KG1 (cell line): ENCODE measurements at regions not wholly inside any gene's neighbourhood (a gene's known extent, or its start where the extent isn't known, plus 50 kb on each side); places are given as distances from the start of the nearest gene placed in this dataset.

ENCODE experiments used
- DNase-seq: peaks from one replicate; lab custom pipeline; 2025; lab: John Stamatoyannopoulos, UW

DNA sequence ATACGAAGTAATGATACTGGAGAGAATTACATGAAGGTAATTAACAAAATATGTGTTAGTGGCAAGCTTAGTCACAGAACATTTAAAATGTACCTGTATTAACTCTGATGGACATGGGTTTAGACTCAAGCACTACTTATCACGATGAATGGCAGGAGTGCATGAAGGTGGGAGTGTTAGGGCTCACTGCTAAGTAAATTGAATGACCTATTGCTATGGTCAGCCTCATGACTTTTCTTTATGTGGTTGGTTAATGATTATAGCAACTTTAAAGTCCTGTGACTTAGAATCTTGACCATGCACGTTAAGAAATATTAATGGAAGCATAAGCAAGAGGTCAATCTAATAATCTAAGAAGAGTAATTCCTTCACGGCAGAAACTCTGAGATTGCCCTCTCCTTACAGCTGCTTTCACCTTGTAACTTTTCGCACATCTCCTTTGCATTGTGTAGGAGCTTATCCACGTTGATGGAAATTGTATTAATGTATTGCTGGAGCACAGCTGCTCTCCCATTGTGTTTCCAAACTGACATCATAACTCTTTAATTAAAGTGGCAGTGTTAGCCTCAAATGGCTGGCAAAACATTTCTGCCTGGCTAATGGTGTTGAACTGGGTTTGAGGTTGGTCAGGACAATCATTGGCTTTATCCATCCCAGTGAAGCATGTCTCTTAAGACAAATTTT is 114.5 kb downstream of the RXFP2 start:
- no peak for DNase-seq

DNA sequence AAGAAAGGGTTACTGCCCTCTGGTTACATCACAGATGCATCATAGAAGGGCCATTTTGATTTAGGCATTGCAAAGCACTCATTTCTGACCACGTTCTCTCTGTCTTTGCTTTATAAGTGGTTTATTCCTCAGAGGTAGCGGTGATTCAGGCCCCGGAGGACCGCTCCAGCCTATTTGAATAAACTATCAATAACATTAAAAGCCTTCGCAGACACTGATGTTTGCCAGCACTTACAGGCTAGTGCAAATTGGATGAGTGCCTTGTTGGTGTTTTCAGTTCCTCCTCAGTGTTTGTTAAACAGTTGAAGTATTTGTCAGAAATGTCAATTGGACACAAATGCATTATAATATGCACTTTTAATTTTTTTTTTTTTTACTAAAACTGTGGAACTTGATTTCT is 120.2 kb downstream of the RXFP2 start:
- DNase-seq = no peak

DNA sequence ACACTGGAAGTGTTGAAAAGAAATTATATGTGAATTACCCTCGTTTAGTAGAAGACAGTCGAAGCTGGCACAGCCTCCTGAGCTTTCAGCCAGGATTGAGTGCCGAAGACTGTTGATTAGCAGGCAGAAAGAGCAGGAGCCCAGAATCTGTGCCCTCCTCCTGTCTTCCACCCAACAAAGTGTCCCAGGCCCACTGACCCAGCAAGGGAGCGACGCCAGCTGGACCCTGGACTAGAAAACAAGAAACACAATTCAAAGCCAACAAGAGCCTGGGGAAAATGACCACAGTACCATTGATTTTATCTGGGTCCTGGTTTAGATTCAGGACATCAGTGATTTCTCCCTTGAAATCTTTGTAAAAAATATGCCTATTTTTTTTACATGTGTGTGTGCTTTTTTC is 120.7 kb downstream of the RXFP2 start:
- no peak for DNase-seq

DNA sequence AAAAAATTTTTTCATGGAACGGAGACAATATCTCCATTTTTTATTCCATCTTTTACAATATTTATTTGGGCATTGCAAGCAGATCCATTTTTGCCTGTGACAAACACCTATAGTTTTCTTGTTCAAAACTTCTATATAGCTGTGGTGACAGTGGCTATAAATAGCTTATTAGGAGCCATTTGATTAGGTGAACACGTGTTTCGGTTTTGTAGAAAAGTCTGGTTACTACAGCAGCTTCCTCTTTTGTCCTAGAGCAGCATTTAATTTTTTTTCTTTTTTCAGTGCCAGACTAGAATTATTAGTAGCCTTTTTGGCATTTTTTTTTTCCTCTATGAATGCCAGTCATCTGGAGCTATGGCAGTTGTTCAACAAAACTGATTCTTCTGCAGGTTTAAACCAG is 123.5 kb downstream of the RXFP2 start:
- DNase-seq = no peak

DNA sequence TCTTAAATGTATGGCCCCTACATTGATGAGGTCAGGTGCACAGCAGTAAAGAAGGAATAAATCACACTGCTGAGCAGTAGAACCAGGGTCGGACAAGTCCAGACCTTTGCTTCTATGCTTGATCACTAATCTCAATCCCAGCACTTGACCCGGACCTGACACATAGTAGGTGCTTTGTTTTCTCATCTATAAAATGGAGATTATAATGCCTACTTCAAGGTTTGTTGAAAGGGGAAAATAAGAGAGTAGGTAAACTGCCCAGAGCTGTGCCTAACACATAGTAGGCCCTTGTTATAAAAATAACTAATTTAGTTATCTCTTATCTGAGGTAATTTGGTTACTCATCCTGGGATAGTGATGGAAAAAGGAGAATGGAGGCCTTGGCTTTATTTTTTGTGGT is 125.0 kb downstream of the RXFP2 start:
- DNase-seq = no peak

DNA sequence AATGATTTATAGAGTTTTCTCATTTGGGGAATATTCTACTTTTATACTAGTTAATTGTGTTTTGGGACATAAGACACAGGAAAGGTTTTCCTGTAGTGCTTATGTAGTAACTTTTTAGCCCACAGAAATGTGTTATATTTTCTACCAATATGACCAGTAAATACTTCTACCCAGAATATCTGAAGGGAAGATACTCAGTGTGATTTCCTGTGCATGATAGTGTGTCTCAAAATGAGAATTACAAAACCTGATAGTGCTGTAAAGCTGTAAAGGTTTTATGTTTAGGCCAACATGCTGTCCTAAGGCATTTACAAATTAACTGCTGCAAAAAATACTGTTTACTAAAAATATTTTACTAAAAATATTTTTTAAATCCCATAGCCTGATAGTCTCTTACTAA is 126.8 kb downstream of the RXFP2 start:
- DNase-seq = no peak

DNA sequence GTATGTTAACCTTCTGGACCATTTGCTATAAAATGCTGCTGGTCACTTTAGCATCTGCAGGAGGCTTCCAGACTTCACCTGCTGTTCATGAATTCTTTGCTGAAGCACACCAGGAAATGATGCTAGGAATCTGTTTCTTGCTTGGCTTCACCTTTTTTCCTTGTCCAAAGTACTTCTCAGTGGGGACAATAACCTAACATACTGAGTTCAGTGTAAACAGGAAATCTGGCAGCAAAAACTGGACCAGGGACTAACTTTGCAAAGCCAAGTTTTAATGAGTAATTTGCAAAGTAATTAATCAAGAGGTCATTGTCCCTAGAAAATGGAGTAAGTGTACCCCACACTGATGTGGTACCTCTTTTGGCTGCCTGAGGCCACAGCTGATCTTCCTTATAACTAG is 128.4 kb downstream of the RXFP2 start:
- DNase-seq = no peak

DNA sequence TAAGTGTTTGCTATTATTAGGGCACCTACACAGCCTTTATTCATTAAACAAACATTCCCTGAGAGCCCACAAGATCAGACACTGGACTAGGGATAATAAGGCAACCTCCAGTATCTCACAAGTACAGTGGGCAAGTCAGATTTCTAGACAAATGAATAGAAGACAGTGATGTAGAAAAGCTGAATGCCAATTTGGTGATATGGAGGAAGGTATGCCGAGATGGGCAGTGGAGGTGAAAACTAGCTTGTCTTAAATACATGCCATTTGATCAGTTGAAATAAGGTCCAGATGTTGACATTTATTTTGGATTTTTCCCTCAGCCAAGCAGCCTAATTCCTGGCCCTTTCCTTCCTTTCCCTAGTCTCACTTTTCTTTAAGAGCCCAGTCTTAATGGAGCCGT is 130.3 kb downstream of the RXFP2 start:
- no peak for DNase-seq

DNA sequence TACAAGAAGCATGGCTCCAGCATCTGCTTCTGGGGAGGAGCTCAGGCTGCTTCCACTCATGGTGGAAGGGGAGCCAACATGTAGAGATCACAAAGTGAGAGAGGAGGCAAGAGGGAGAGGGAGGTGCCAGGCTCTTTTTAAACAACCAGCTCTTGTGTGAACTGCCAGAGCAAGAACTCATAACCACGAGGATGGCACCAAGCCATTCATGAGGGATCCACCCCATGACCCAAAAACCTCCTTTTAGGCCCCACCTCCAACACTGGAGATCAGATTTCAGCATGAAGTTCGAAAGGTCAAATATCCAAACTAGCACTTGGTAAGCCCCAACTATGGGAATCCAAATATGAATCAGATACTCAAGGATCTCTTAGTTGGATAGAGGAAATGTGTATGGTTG is 131.2 kb downstream of the RXFP2 start:
- no peak for DNase-seq

DNA sequence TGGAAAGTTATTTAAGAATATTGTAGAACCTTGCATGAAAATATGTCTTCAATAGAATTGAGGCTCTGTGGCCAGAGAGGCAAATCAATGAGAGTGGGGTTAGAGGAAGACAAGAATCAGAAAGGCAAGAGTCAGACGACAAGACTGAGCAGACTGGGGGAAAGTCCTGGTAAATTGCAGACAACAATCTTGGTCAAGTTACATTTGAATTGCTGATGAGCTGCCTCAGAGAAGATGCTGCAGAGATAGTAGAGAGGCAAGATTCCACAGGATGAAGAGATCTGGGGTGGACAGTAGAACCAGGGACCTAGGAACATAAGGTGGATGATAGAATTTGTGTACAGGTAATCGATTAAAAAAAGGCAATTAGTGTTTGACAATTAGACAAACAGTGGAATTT is 133.8 kb downstream of the RXFP2 start:
- DNase-seq = no peak

DNA sequence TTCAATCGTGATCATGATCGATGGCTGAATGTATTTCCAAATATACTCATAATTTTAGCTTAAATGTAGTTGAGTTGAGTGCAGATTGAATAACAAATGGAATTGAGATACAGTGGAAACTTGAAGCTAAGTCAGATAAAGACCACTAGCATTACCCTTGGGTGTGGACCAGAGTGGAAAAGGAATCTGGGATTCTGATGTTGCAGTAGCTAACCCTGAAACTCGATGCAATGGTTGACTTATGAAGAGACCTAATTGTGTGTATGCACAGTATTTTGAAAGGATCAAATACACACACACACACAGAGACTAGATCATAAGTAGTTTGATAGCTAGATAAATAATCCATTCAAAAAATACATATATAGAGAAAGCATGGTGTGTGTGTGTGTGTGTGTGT is 135.8 kb downstream of the RXFP2 start:
- no peak for DNase-seq

DNA sequence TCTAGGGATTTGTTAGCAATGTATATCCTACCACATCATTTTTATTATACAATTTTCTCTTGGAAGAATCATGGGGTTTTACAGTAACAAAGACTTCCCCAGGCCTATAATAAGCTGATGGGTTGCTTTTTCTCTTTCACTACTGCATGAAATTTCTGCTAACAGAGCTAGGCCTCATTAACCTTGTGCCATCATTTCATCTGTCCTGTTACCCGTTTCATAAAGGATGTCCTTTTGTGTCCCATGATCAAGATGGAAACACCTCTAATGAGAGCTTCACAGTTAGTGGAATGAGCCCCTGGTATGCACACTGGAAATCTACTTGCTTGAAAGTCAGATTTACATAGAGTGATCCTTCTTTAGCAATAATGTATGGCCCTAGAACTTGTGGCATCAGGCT is 138.7 kb downstream of the RXFP2 start:
- no peak for DNase-seq

DNA sequence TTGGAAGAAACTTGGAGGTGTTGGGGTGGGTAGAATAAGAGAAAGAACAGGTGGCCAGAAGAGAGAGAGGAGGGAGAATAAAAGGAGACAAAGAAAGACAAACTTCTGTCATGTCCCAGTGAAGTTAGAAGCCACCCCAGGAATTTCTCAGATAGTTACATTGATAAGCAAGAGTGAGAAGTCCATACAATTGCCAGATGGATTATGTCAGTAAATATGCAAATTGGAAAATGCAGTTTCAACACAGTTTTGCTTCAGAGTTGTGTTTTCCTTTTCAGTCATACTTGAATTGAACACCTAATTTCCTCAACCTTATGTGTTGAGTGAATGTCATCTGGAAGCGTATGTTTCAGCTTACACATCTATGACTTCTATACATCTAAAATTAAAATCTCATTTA is 139.2 kb downstream of the RXFP2 start:
- DNase-seq = no peak

DNA sequence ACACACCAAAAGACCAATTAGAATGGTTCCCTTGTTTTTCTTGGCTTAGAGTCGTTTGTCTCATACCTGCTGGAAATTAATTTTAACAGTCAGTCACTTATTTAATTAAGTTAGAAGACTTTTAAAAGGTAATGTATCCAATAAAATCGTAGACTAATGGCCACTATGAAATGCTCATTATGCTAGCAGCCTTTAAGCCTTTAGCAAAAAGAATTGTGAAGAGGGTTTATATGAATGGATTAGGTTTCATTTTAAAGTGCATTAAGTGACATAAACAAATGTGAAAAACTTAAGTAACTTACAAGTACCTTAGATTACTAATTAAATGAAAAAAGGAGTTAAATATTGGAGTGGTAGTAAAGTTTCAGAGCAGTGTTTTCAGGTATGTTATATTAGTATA is 139.6 kb downstream of the RXFP2 start:
- DNase-seq = no peak

DNA sequence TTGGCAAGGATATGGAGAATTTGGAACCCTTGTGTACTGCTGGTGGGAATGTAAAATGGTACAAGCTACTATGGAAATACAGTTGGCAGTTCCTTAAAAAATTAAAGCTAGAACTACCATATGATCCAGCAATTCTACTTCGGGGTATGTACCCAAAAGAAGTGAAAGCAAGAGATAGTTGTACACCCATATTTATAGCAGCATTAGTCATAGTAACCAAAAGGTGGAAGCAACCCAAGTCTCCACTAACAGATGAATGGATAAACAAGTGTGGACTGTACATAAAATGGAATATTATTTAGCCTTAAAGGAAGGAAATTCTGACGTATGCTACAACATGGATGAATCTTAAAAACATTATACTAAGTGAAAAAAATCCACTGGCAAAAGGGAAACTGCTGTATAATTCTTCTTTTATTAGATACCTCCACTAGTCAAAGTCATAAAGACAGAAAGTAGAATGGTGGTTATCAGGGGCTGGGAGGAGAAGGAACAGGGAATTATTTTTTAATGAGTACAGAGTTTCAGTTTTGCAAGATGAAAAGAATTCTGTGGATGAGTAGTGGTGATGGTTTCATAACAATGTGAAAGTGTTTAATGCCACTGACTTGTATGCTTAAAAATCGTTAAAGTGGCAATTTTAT is 141.6 kb downstream of the RXFP2 start:
- no peak for DNase-seq

DNA sequence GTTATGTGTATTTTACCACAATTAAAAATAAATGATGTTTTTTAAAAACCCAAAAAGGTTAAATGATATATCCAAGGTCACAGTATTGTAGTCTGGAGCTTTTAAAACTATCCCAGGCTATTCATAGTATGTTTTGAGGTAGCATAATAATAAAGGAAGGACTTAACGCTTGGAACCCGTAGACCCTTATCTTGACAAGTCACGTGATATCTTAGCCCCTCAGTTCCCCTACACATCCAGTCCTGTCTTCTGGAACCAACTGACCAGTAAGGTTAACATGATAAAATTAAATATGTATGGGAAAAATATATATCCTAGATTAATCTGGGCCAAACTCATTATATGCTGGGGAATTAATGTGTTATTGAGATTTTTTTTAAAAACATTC is 142.2 kb downstream of the RXFP2 start:
- DNase-seq = no peak

DNA sequence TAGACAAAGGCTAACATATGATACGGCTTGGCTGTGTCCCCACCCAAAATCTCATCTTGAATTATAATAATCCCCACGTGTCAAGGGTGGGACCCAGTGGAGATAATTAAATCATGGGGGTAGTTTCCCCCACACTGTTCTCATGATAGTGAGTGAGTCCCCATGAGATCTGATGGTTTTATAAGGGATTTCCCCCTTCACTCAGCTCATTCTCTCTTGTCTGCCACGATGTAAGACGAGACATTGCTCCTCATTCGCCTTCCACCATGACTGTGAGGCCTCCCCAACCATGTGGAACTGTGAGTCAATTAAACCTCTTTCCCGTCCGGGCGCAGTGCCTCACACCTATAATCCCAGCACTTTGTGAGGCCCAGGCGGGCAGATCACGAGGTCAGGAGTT is 143.5 kb downstream of the RXFP2 start:
- no peak for DNase-seq

DNA sequence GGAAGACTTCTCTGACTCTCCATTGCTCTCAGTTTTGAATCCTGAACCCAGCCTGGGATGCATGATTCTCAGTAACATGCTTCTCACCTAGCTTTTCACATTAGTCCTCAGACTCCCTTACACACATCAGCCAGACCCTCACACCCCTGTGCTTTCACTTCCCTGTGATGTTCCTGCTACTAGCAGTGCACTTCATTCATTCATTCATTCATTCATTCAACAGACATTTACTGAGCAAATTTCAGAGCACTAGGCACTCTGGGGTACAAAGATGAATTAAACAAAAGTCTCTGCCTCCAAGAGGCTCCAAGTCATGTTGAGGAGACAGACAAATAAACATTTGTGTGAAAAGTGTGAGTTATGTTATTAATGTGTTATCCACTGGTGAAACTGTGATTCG is 145.2 kb downstream of the RXFP2 start:
- no peak for DNase-seq

DNA sequence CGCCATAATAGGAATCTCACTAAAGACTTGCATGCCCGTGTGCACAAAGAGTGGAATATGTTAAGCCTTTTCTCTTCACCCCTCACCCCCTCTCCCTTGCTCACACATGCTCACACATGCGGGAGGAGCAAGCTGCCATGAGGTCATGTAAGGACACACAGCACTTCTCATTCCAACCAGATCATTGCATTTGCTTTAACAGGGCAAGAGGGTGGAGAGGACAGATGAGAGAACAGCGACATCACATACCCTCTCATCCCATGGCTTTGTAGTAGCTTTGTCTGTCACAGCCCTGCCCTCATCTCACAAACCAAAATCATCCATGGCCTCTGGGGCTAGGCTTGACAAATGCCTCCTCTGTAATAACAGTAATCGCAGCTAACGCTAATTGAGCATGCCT is 145.6 kb upstream of the FRY start:
- no peak for DNase-seq

DNA sequence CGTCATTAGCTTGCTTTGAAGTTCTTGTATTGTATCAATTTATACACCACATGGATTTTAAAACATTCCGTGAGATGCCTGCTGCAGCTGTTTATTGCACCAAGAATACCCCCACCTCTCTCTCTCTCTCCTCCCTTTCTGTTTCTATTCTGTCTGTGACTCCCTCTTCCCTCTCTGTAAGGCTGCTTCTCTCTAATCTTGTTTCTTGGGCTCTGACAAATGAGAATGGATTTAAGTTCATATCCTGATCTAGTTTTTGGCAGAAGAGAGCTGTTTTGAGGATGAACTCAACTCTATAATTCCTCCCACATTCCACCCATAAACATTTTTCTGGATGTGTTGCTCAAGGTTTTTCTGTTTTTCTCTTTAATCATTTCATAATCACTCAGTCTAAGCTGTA is 144.3 kb upstream of the FRY start:
- no peak for DNase-seq

DNA sequence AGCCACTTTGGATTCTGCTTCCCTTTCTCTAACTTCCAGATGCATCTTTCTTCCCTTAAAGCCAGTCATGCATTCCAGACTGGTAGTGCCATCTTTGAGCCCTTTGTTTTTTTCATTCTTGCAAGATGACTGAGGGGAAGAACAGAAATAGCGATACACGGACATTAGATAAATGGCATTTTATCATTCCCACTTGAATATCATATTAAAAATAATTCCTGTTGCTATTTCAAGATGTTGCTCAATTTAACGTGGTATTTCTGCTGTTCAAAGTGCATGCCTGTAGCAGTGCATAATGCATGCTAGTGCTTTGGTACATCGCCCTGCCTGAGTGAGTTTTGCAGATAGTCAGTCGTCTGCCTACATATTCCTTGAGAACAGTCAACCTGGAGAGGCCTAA is 140.6 kb upstream of the FRY start:
- no peak for DNase-seq

DNA sequence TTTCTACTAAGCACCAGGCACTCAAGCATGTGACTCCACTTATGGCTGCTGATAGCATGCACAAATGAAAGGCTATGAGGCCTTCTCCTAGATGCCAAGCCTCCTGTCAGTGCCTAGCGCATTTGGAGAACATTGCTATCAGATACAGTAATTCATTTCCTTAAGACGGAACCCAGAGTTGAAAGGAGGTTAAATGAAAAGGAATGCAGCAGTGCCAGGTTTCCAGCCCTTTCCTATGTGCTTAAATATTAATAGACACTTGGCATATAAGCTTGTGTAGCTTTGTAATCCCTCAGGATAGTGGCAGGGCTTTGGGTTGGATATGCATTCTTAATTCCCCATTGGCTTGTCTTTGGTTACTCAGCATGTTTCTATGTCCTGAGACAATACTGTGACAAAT is 140.1 kb upstream of the FRY start:
- DNase-seq = no peak

DNA sequence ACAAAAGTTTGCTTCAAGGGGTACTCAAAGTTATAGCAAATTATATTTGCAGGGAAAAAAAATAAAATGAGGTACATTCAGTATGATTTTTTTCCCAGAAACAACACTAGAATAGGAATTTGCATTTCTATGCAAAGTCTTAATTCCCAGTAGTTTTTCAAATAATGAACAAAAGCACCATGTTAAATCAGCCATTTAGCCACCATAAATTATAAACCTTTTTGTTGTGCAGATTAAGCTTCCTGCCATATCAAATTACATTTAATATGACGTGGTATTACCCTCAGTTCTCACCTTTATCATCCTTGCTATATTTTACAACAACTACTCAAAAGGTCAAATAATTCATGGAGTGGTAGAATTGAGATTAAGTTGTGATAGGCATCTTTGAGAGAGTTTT is 136.6 kb upstream of the FRY start:
- no peak for DNase-seq

DNA sequence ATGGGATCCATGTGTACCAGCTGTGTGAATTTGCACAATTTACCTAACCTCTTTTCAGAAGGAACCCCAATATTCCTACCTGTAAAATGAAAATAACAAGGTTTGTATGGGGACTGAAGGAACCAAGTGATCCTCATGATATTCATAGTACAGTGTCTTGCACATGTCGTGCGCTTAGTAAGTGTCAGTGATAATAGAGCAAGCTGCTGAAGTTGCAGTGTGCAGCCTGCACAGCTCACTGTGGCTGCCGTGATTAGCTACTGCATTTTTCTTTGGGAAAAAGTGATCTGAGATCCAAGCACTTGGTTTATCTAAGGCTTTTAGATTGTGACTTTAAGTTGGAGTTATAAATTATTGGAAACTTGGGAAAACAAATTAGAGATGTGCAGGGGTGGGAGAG is 135.9 kb upstream of the FRY start:
- no peak for DNase-seq
